ENCODE measurements at regions not wholly inside any gene's neighbourhood (a gene's known extent, or its start where the extent isn't known, plus 50 kb on each side); places are given as distances from the start of the nearest gene placed in this dataset.
"Not testable (repeated sequence)": the region's sequence is repeated elsewhere in the genome, so short reads cannot be mapped to it uniquely, and the experiment has no call there.

- DNase-seq (ENCODE audit: low read depth in 2 of 2), result no peak
These were observed 316.8 kb downstream of the DLEU7 start for GRCh38 chr13:50526661-50527071.

GRCh38 chr13:50527188-50527587 lies 316.3 kb downstream of the DLEU7 start:
- DNase-seq (ENCODE audit: low read depth in 2 of 2), result no peak

DNA sequence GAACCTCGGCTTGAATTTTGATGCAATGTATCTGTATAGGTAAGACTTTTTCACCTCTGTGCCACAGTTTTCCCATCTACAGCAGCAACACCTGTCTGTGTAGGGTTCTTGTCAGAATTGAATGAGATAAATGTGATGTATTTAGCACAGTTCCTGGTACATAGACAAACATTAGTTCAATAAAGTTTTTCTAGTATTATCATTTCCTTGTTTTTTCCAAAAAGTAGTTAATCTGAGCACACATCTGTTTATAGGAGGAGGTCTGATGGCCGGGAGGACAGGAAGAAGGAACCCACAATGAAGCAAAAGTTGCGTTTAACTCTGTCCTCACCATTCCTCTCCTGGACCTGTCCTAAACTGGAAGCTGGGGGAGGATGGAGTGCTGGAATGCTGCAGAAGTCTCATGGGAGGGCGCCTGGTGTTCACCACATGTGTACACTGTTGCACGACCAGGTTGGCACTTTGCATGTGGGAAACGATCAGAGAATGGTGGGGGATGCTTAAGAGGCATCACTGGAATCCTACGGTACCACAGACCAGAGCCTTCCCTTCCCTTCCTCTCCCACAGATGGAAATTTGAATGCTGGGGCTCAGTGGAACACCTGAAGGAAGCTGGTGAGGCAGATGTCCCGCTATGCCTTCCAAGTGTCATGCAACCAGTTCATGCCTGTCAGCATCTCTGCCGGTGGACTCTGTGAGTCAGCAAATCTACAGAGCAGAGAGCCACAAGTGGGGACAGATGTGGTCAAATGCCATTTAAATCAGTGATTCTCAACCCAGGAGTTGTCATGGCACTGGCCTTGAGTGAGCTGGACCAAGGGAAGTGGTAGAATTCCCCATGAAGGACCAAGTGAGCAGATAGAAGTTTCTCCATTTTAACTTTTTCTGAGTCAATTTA lies 315.6 kb downstream of the DLEU7 start:
- no peak for DNase-seq (ENCODE audit: low read depth in 2 of 2)

DNA sequence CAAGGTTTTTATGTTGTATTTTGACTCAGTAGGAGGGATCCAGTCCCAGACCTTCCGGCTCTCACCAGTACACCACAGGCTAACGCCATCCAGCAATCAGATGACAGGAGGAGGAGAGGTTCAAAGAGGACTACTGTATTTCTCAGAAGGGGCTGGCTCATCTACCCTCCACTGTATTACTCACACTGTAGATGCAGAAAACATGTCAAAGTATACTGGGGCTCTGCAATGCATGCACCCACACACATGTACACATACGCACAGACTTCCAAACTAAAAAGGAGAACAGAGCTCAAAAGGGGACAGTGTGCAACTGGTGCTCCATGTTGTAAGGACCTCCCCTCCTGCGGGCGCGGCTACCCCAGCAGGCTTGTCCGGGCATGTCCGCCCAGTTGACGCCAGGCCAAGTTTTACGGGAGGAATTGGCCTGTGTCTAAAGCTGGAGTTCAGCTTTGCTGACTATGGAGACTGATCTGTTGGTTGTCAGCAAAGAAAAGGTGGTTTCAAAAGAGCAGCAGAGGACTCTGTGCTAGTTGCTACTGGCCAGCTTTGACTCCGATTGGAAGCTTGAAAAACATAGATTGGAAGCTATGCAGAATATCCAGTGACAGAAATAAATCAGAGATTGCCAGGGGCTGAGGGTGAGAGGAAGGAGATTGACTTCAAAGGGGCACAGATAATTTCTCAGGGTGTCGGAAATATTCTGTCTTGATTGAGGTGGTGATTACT lies 314.2 kb downstream of the DLEU7 start:
- DNase-seq (ENCODE audit: low read depth in 2 of 2), result no peak

DNA sequence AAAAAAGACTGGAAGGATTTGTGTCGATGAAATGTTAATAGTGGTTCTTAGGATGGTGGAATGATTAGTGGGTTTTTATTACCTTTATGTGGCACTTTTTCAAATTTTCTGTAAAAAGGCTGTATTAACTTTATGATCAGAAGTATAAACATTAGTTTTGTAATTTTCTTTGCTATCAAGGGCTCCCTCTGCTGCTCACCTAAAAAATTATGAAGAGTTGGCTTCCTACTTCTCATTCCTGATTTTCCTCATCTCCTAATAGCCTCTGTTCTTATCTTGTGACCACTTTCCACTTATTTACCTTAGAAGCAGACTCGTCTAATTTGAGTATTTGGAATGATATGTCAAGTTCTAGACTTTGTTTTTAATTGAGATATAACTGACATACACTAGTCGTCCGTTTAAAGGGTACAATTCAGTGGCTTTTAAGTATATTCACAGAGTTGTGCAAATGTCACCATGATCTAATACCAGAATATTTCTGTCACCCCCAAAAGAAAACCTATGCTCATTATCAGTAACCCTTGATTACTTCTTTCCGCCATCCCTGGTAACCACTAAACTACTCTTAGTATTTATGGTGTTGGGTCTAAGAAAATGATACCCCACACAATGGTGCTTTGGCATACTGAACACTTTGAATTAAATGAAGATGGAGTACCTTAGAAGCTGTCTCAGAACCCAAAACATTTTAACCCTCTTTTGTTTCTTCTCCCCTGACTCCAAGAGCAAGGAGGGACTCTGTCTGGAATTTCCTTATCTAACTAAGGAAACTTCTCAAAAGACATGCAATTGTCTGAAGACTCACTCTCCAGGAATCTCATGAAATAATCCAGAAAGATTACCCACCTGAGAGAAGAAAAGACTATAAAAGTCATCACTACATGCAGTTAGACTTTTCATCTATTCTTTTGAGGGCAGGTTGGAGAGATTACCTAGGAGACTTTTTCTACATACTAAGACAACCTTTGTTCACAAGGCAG lies 311.3 kb downstream of the DLEU7 start:
- DNase-seq (ENCODE audit: low read depth in 2 of 2), result no peak

DNA sequence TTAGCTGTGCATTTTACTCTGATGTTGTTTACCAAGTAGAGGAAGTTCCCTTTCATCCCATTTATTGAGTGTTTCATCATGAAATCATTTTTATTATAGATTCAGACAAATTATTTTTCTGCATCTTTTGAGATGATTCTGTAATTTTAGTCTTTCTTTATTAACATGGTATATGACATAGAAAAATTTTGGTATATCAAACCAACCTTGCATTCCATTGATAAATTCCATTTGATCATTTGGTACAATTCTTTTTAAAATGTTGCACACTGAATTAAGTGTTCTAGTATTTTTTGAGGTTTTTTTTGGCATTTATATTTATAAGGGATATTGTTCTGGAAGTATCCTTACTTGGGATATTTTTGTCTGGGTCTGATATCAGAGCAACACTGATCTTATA lies 308.4 kb downstream of the DLEU7 start:
- no peak for DNase-seq (ENCODE audit: low read depth in 2 of 2)

DNA sequence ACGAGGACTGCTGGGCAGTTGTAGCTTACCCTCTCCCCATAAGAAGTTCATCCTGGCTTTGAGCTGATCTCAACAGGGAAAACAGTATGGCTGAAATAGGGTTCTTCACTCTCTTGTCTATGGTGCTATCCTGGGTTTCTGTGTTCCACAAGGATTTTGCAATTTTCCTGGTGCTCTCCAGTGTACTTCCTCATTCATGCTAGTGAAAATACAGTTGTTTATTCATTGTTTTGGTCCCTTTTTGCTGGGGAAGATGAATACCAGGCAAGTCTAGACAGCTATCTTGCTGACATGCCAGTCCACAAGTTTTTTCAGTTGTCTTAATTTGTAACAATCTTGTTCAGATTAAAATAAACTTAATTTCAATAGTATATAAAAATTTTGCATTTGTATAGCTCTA lies 306.5 kb downstream of the DLEU7 start:
- no peak for DNase-seq (ENCODE audit: low read depth in 2 of 2)

DNA sequence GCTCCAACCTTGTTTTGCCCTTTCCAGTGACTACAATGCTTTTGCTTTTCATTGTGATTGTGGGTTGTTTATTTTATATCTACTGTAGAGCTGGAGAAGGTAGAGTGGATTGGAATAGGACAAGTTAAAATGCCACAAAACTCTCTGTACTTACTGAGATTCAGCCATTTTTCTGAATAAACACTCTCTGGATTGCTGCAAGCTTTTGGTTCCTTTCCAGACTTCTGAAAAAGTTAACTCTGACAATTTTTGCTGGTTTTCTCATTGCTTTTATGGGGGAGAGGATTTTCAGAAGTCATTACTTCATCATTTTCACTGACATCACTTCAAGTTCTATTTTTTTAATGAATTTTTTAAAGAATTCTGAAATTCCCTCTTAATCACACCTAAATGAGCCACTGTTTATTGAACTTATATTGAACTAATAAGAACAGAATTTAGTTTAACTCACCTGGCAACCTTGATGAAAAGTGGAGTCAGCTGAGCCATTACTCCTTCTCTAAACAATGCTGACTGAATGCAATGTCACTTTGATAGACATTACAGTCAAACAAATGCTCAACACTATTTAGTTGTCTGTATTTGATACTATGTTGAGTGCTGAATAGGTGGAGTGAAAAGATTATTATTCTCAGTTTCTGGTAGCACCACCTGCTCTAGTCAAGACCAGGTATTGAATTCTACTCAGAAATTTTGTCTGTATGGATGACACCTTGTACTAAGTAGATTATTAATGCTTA lies 303.5 kb downstream of the DLEU7 start:
- DNase-seq (ENCODE audit: low read depth in 2 of 2), result no peak

- DNase-seq (ENCODE audit: low read depth in 2 of 2), result no peak
These were observed 300.4 kb downstream of the DLEU7 start for GRCh38 chr13:50543141-50543540.

DNA sequence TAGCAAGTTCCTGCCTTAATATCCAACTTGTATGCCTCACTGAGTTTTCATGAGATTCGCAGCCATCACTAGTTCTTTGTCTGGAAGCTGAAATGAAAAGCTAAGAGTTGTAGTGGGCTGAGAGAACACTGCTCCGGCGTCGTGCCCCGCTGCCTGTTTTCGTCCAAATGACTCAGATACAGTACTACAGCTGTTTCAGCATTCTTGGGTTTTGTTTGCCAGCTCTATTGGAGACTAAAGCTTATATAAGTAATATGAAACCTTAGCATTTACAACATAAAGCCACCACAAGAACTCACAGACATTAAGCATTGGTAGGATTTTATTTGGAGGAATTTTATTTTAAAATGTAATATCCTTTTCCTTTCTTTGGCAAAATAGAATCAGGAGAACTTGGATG lies 299.7 kb downstream of the DLEU7 start:
- DNase-seq (ENCODE audit: low read depth in 2 of 2), result no peak

DNA sequence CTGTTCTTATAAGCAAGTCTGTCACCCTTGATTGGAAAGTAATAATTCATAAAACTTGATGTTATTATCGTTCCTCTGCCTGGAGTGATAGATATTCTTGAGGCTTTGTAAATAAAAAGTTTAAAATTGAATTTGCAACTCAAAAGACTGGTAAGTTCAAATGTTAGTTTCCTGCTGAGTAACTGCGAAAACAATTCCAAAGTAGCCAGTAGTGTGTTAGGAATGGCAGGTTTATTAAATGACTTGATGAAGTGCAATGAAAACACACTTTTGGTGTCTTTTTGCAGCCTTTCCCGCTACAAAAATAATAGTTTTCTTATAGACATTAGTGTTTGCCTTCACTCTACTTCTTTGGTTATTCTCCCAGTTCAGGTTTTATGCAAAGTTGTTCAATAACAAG lies 299.3 kb downstream of the DLEU7 start:
- DNase-seq (ENCODE audit: low read depth in 2 of 2), result no peak

GRCh38 chr13:50547175-50547574 lies 296.3 kb downstream of the DLEU7 start:
- DNase-seq (ENCODE audit: low read depth in 2 of 2), result not testable (repeated sequence)

GRCh38 chr13:50548586-50548985 lies 294.9 kb downstream of the DLEU7 start:
- no peak for DNase-seq (ENCODE audit: low read depth in 2 of 2)

- DNase-seq (ENCODE audit: low read depth in 2 of 2), result no peak
These were observed 294.1 kb downstream of the DLEU7 start for GRCh38 chr13:50549221-50549942.

- DNase-seq (ENCODE audit: low read depth in 2 of 2), result no peak
These were observed 293.3 kb downstream of the DLEU7 start for GRCh38 chr13:50550151-50550550.

DNA sequence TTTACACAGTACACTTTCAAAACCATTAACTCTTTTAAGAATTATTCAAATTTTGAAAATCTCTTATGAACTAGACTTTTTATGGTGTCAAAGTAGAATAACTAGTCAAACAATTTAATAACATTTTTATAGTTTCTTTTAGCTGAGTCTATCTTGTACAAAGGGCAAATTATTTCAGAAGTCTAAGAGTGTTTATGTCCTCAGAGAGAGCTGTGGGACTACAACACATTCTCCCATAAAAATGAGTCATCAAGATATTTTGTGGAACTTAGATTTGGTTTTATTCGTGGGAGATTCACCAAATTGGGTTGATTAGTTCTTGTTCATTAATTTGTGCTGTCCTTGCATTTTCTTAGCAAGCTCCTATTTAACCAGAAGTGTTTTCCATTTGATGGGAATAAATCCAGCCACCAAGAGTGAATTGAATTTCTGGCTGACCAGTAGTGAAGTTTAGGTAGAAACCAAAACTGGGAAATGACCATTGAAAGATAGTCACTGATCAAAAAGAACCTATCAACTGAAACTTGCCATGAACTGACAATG lies 291.0 kb downstream of the DLEU7 start:
- DNase-seq (ENCODE audit: low read depth in 2 of 2), result no peak

- DNase-seq (ENCODE audit: low read depth in 2 of 2), result no peak
These were observed 281.8 kb downstream of the DLEU7 start for GRCh38 chr13:50561739-50562138.

- DNase-seq (ENCODE audit: low read depth in 2 of 2), result no peak
These were observed 276.8 kb downstream of the DLEU7 start for GRCh38 chr13:50566646-50567045.

GRCh38 chr13:50572129-50572528 lies 271.4 kb downstream of the DLEU7 start:
- no peak for DNase-seq (ENCODE audit: low read depth in 2 of 2)

DNA sequence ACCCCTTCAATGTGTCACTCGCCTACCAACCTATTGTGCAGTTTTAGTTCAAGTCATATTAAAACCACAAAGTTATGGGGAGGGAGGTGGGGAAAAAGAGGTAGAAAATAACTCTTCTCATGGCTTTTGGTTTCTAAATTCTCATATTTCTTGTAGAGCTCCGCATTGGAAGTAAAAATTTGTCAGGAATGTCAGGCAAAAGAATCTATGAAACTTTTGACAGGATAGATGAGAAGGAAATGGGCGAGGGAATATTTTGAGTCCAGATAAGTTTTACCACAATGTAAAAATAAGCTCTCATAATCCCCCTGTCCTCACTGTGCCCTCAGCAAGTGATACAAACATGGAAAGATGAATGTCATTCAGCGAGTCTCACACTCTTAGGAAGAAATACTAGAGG lies 270.4 kb downstream of the DLEU7 start:
- no peak for DNase-seq (ENCODE audit: low read depth in 2 of 2)
